NCI-H510A treated with DMSO at 0.1 percent for 48 hours (cell line): ENCODE measurements at regions not wholly inside any gene's neighbourhood (a gene's known extent, or its start where the extent isn't known, plus 50 kb on each side); places are given as distances from the start of the nearest gene placed in this dataset.

Experiments
- DNase-seq: peaks from one replicate; lab custom pipeline; 2025; lab: John Stamatoyannopoulos, UW

DNA sequence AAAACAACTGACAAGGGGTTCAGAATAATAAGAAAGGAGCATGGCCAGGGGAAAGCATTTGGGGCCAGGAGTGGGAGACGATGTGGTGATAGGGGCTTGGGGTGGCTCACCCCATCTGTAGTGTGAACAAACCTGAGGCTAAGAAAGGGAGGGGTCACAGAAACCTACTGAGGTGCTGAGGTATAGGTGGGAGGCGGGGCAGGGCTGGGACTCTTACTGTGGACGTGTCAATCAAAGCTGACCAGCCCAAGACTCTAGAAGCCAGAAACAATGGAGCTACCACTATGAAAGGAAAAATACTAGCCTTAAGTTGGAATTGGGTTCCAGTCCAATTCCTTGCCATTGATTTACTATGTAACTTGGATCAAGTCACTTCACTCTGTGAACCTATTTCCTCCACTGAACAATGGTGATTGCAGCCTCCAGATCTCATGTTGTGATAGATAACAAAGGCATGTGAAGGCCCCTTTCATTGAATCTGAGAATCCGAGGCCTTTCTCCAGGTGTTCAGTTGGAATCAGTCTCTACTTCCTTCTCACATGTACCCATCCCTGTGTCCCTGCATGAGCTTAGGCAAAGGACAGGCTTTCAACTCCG lies 260.9 kb upstream of the HES1 start:
- no peak for DNase-seq

DNA sequence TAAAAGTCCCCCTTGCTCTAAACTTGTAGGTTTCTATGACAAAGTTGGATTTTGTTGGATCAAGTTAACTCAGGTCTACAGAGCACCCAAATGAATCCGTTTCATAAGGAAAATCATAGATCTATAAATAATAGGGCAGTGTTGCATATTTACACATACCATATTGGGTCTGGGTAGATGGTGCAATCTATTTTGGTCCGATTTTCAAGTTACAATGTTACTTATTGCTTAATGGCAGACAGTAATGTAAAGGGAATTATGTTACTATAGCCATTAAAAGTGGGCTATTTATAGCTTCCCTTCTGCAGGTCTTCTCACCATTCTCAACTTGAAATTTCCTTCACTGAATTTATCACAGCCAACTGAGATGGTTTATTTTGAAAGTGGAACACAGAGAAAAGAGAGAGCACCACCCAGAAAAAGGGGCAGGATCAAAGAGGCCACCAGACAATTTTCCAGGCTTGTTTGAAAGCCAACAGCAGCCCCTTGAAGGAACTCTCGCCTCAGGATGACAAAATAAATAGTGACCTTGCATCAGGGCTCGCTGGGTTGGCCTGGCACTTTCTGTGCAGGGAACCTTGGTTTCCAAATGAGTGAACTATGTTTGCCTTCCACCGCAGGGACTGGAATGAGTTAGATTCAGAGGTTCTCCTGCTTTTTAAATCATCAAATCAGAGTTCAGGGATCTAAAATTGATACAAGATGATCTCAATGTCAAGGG lies 260.2 kb upstream of the HES1 start:
- DNase-seq: no peak

DNA sequence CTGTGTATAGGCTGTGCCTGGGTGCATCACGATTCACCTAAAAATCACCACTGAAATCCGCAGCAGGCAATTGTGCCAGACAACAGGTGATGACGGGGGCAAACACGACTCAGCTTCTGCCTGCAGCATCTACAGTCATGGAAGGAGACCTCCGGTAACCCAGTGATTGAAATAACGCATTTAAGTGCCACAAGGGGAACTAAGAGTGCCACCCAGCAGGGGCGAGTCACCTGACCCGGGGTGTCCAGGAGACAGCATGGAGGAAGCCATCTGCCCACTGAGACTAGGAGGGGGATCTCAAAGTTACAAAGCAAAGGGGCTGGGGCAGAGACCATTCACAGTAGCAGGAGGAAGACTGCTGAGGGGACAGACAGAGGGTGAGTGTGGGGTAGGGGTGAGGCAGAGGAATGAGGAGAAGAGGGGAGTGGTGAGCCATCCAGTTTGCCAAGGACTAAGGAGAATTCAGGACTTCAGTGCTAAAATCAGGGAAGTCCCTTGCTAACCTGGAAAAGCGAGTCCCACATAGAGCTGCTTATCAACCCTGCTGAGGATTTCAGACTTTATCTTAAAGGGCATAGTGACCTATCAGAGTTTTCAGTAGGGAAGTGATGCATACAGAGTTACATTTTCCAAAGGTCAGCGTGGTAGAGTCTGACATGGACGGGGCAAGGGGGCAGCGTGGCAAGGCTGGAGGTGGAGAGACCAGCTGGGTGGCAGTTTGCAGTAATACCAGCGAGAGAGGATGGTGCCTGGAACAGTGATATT lies 256.7 kb upstream of the HES1 start:
- DNase-seq: no peak

DNA sequence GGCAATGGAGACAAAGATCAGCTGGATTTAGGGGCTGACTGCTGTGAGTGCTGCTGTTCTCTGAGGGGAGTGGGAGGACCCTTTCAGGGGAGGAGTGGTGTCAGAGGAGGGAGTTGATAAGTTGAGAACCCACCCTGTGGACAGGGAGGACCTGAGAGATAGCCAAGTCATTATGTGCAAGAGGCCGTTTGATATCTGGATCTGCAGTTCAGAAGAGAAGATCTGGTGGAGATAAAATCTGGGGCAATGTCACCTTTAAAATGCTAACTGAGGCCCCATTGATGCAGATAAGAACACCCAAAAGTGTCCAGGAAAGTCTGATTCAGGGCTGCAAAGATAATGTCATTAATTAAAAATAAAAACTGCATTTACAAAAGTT lies 256.1 kb upstream of the HES1 start:
- DNase-seq: no peak

DNA sequence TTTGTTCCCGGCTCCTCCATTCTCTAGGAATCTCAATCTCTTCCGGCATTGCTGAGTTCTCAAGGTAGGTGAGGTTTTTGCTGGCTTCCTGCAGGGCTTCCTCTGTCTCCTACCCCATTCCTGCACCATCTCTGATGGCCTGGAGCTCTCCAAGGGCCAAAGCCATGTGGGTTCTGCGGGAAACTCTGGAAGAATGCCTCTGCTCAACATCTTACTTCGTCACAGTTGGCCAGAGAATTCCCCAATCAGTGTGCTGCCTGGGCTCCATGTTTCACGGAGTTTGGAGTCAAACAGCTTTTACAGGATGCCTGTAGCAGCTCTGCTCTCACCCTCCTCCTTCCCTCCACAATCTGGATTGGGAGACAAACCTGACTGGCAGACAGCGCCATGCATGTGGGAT lies 253.9 kb upstream of the HES1 start:
- no peak for DNase-seq

DNA sequence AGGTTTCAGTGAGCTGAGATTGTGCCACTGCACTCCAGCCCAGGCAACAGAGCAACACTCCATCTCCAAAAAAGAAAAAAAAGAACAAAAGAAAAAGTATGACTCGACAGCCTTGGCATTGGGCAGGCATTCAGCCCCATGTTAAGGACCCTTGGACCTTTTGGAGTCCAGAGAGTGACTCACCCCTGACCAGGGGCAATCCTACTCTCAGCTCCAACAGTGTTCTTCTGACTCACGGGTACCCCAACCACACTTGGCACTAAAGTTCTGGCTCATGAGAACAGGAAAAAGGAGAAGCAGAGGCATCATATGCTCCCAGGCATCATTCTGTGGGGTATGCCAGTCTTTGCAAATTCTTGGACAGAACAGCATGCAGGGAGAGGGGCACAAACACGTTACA lies 252.4 kb upstream of the HES1 start:
- no peak for DNase-seq

DNA sequence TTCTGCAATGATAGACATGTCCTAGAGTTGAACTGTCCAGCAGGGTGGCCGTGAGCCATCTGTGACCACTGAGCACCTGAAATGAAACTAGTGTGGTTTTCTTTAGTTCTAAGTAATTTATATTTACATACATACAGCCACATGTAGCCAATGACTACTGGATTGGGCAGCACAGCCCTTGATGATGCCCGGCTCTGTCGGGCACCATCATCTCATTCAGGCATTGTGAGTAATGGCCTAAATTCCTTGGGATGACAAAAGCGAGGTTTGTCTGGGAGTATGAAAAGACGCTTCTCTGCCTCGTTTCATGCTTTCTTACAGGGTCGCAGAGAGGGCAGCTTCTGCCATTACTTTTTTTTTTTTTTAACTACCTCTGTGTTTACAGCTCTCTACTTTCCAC lies 251.9 kb upstream of the HES1 start:
- DNase-seq: no peak

DNA sequence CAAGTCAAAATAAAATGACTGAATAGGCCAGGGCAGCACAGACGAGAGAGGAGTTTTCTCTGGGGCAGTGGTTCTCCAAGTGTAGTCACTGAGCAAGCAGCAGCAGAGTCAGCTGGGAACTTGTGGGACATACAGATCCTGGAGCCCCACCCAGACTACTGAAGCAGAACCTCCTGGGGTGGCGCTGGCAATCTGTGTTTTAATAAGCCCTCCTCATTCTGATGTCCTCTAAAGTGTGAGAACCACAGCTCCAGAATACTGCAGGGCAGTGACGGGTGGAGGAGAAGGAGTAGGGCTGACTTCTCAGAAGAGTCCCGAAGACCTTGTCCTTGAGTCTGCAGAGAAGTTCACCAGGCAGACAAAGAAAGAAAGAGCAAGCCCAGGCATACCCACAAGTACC lies 251.3 kb upstream of the HES1 start:
- DNase-seq: no peak

DNA sequence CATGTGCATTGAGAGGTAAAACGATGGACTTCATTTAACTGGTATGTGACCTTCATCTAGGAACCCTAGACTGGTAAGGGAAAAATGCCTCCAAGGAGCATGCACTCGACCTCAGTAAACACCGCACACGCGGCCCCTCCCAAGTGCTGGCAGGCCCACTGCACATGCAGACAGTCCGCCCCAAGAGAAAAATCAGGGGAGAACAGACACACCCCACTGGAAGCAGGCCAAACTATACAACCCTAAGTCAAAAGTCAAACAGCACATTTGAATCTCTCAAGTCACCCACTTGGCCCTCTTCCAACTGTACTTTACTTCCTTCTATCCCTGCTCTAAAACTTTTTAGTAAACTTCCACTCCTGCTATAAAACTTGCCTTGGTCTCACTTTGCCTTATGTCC lies 250.1 kb upstream of the HES1 start:
- no peak for DNase-seq

DNA sequence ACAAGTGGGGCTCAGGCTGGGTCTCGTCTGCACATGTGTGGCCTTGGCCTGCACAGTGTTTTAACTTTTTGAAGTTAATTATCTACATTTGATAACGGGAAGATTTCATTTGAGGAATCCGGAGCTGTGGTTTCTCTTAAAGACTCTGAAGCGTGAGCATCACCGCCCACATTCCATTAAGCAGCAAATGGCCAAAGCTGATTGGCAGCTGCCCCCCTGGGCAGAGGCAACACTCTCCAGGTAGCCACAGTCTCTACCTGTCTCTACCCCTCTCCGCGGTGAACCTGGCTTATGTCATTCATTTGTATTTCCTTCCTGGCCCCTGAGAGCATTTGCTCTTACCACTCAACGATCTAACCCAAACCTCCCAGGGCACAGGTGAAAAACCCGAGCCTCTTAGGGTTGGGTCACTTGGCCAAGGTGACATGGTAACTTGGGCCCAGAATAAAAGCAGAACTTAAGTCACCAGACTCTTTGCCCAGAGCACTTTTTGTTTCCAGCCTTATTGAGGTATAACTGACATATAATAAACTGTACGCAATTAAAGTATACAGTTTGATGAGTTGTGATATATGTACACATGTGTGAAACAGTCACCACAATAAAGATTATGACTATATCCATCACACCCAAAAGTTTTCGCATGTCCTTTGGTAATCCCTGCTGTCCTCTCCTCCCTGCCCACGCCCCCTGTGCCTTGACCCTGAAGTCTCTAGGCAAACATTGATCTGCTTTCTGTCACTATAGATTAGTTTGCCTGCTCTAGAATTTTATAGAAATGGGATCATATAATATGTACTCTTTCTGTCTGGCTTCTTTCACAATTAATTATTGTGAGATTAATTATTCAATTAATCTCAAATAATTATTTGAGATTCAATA lies 245.7 kb upstream of the HES1 start:
- no peak for DNase-seq

DNA sequence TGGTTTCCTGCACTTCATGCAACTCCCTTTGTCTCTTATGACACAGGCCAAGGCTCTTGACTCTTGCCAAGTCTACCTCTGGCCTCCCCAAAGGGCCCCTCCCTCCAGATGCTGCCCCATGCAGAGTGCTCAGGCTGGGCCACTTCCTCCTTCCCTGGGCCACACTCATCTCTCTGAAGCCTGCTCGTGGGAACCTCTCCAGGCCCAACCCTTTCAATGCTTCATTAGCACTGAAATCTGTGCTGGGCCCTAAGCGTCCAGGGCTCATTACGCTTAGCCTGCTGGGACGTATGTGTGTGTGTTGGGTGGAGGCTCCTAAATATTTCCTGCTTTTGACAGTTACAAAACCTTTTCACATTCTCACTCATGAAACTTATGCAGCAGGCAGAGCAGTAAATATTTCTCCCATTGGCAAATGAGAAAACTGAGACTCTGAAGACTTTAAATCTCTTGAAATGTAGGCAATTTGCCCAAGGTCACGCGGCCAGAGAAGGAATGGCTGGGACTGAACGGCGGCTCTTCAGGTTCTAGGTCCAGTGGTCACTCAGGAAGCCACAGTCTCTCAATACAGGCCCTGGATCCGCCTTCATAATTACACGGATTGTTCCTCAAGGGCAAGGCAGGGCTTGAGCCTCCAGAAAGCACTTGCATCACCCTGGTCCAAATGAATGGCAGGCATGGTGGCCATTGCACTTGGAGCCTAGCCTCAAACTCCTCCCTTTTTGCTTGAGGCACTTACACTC lies 241.7 kb upstream of the HES1 start:
- DNase-seq: no peak

DNA sequence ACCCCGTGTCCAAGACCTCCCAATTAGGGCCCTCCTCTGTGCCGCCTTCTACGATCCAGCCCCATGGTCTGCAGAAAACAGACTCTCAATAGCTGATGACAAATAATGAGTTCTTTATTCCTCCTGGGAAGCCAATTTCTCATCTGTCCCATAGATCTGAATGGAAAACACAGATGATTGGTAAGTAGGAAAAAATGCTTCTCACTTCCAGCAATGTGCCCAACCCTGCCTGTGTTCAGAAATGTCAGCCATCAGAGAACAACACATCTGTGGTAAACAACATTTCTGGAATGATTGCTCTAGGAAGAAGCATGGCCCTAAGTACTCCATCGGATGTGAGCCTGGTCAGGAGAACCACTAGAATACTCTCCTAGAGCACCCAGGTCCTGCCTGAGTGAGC lies 240.5 kb upstream of the HES1 start:
- no peak for DNase-seq

DNA sequence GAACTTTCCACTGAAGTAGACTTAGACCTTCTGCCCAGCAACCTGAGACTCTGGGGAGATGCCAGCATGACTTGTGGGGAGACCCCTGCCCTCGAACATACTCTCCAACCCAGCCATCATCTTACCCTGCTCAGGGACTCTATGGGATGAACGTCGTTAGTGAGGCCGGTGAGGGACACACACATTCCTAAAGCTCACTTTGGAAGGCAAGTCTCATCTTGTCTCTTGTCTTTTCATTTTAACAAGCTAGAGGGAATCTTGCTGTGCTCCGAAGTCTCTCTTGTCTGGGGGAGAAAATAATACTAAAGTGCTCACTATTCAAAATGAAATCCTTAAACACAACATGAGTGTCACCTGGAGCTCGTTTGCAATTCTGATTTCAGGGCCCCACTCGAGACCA lies 239.5 kb upstream of the HES1 start:
- DNase-seq: no peak

DNA sequence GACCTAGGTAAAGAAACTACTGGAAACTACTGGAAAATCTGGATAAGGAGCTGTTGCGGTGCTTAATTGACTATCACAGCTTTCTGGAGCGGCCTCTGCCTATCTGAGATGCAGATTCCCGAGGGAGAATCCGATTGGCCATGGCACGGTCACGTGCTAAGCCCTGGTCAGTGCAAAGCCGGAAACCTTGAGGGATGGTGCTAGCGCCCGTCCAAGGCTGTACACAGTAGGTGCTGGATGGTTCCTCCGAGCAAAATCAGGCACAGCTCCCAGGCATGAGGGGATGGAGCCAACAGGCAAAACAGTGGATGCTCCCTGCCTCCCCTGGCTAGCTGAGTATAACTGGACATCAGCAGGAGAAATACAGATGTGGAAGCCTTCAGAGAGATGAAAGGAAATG lies 238.7 kb upstream of the HES1 start:
- no peak for DNase-seq

DNA sequence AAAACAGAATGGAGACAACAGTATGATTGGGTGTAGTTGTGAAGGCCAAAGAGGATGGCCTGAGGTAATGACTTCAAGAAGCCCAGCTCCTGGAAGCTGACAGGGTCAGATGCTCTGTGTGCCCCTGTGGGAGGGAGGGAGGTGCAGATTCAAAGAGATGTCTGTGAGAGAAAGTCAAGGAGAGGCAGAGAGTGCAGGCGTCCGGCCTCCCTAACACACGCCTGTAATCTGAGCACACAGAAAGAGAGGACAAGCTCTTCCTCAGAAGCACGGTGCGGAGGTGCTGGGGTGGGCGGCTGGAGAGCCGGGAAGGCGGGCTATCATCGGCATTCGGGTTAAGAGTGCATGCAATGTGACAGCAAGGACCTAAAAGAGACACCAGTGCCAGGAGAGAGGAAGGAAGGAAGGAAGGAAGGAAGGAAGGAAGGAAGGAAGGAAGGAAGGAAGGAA lies 238.2 kb upstream of the HES1 start:
- no peak for DNase-seq

DNA sequence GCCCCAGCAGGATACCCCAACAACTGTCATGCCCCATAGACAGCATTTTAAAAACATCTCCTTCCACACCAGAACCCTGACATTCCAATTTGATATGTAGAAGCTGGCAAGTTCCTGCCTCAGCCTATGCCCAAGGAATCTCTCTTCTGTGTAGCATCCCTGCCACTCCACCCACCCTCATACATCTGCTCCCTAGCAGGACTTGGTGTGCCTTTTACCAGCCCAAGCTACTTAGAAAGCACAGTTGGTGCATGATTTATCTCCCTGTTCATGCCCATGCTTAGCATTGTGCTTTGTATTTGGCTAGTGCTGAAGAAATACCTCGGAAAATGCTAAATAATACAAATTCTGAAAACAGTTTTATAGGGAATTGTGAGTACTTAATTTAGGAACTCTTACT lies 236.9 kb upstream of the HES1 start:
- no peak for DNase-seq

DNA sequence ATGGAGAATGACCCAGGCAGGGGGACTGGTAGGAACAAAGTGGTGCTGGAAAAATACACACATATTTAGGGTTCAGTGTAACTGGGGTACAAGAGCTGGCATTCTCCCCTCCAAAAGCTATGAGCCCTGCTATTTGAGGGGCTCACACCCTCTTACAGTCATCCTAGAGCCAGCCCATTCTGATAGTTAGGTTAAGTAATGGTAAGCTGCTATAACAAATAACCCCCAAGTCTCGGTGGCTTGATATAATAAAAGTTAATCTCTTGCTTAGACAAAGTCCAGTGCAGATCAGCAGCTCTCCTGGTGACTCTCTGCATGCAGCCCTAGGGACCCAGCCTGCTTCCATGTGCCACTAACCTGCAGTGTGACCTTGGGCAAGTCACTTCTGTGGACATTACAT lies 234.9 kb upstream of the HES1 start:
- DNase-seq: no peak

DNA sequence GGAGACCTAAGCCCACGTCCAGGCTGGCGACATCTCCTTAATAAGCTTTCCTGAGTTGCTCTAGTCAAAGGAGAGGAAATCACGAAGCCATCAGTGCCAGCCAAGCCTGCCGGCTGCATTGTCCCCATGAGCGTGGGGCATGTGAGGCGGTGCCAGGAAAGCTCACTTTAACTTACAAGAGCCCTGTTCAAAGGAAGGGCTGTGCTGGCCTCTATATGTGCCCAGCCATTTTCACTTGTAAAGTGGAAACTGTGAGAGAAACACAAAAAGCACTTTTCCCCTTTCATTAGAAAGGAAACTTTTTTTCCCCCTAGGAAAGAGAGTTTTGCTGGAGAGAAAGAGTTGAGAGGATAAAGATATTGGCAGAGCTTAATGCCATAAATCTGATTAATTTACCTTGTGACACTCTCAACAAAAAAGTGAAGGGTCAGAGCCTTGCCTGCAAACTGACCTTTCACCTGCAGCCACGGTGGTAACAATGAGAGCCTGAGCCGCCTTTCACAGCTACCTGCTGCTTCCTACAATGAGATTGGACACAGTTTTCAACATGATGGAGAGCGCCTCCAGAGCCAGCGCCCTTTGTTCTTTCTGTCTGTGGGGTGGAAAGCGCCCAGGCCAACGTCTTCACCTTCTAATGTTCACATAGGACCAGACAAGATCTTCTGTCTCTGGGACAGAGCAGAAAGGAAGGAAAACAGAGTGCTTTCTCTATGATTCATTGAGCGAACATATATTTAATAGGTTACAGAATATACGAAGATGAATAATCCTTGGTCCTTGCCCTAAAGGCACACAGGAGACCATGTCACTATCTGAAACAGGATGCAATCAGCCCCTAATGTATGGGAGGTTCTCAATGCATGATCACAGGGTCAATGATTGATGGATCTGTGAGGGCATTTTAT lies 233.1 kb upstream of the HES1 start:
- DNase-seq: no peak

DNA sequence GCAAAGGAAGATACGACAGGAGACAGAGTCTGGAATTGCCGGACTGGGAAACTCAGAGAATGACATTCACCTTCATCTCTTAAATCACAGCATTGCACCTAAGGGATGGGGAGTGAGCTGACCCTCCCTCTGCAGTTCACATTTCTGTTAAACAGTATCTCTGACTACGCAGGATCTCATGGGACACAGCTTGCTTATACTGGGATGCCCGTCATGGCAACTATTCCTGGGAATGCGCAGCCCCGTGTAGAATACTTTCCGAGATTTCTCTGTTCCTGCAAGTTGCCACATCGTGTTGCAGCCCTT lies 232.5 kb upstream of the HES1 start:
- no peak for DNase-seq

DNA sequence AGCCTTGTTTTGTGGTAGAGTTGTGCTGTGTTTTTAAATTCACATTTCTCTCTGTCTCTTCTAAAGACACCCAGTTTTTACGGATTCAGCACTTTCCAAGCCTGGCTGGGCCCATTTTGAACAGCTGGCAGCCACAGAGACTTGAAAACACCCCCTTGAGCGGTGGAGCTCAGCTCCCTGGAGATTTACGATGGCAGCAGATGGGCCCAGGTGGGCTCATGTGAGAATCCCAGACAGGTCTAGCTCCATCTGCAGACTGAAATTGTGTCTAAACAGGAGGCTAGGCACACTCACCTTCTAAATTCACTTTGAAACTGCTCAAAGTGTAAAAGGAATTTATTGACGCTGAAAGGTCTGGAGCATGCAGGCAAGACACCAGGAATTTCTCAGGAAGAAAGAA lies 232.0 kb upstream of the HES1 start:
- DNase-seq: no peak
